DMS114 treated with DMSO at 0.1 percent for 48 hours (cell line): ENCODE measurements at regions not wholly inside any gene's neighbourhood (a gene's known extent, or its start where the extent isn't known, plus 50 kb on each side); places are given as distances from the start of the nearest gene placed in this dataset.
A peak's percentile ranks its signal among the peaks of the same experiment; 100 is the strongest.

Experiments used
- DNase-seq: peaks from one replicate; lab custom pipeline; 2025; ENCODE audit not compliant: unreplicated experiment; lab: John Stamatoyannopoulos, UW

- no peak for DNase-seq
These were observed 97.7 kb upstream of the IER5L start for GRCh38 chr9:129275626-129276247.

DNA sequence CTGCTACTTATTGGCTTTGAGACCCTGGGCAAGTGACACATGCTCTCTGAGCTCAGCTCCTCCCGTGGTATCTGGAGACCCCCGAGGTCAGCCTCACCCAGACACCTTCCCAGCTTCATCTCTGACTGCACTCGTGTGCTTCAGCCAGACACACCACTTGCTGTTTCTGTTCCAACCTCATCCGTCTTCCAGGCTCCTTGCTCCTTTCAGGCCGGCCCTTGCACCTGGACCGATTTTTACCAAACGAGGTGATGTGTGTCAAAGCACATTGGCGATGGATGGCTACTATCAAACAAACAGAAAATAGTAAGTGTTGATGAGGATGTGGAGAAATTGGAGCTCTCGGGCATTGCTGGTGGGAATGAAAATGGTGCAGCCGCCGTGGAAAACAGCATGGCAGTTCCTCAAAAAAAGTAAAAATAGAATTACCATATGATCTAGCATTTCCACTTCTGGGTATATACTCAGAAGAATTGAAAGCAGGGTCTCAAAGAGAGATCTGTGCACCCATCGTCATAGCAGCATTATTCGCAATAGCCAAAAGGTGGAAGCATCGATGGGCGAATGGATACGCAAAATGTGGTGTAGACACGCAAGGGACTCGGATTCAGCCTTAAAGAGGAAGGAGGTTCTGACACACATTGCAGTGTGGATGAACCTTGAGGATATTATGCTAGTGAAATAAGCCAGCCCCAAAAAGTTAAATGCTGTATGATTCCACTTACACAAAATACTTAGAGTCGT, 96.1 kb upstream of the IER5L start:
- DNase-seq, result no peak

DNA sequence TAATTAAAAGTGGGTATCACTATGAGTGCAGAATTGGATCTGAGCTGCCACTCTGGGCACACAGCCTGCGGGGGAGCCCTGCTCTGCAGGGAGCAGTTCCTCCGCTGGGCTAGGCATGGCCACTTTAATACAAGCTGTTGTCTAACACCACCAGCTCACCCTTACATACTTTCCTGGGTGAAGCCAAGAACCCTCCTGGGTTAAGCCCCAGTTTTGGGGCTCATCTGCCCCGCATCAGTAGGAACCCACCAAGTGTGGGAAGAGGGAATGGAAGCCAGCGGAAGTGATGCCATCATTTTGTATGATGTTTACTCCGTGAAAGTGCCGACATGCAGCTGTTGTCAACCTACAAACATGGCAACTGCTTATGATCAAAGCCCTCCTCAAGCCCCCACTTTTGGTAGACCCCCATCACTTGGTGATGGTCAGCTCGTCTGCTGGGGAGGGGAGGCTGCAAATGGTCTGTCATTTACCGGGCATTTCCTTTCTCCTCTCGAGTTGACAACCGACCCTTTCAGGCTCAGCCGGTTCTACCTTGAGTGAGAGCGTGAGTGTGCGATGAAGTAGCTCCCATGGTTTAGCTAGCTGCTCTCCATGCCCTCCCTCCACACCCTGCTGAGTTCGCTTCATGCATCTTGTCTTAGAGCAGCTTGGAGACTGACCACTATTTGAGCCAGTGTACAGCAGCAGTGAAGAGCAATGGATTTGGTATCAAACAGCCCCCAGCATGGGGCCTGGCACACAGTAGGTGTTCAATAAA, 95.3 kb upstream of the IER5L start:
- no peak for DNase-seq

DNA sequence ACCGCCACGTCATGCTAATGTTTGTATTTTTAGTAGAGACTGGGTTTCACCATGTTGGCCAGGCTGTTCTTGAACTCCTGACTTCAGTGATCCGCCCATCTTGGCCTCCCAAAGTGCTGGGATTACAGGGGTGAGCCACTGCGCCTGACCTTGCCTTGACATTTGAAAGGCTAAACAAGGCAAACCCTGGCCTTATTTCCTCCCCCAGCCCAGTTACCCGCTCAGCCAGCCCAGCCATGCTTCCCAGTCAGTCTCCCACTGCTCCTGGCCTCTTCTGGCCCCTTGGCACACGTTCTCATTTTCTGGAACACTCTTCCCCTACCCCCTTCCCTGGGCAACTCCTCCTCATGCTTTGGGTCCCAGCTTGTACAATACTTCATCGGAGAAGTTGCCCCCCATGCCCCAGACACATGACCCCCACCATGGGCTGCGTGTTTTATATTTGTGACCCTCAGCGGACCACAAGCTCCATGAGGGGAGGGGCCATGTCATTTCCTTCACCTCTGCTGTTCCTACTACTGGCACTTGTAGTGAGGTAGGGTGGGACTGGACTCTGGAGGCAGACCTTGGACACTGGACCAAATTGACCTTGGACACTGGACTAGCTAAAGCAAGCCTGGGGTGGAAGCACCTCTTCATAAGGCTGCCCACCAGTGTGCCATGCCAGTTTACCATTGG, 94.4 kb upstream of the IER5L start:
- no peak for DNase-seq

GRCh38 chr9:129270903-129271431, 92.9 kb upstream of the IER5L start:
- DNase-seq, result no peak

- no peak for DNase-seq
These were observed 92.1 kb upstream of the IER5L start for GRCh38 chr9:129270205-129270604.

DNA sequence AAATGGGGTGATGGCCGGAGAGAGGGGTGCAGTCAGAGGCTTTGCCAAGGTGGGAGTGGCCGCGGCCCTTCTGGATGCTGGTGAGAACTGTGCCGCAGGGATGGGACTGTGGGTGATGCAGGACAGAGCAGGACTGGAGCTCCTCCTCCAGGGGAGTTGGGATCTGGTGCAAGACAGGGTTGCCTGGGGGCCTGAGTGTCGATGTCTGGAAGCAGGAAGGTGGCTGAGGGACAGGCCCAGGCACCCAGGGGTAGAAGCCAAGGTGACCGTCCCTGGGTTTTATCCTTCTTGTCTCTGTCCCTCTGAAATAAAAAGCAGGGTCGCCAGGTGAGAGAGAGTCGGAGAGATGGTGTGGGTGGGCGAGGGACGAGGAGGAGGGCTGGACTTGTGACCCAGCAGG, 89.1 kb upstream of the IER5L start:
- DNase-seq, result no peak

DNA sequence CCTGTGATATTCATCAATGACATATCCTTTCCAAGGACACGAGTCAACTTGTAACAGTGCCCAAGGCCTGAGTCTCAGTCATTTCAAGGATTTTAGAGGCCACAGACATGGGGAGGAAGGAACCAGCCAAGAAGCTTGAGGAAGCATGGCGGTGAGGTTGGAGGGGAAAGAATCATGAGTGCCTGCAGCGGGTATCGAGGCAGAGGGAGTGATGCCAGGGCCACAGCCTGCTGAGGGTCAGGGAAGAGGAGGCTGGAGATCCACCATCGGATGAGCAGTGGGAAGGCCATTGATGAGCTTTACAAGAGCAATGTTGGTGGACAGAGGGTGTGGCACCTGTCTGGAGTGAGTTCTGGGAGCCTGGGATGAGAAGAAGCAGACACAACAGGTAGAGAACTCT, 88.5 kb upstream of the IER5L start:
- no peak for DNase-seq

- DNase-seq, result no peak
These were observed 86.3 kb upstream of the IER5L start for GRCh38 chr9:129264388-129264787.

- DNase-seq, result no peak
These were observed 85.8 kb upstream of the IER5L start for GRCh38 chr9:129263836-129264235.

DNA sequence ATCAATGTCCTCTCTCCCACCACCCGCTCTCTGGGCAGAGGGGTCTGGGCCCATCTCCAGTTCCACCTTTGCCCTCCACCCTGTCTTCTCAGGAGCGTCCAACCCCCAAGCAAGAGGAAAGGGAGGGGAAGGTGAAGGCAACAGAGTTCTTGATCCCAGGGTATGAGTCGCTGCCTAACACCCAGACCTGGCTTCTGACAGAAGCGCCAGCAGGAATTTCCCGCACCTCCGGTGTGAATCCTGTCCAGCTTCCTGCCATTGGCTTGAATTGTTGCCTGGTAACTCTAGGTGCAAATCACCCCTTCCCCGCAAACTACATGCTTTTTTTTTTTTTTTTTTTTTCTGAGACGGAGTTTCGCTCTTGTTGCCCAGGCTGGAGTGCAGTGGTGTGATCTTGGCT, 84.2 kb upstream of the IER5L start:
- DNase-seq, result no peak

DNA sequence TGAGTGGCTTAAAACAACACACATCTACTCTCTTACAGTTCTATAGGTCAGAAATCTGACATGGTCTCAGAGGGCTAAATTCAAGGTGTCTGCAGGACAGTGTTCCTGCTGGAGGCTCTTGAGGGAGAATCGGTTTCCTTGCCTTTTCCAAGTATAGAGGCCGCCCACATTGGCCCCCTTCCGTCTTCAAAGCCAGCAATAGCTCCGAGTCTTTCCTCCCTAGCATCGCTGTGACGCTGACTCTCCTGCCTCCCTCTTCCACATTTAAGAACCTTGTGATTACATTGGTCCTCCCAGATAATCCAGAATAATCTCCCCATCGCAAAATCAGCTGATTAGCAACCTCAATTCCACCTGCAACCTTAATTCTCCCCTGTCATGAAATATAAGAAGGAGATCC, 81.3 kb upstream of the IER5L start:
- DNase-seq, result no peak

- no peak for DNase-seq
These were observed 80.8 kb upstream of the IER5L start for GRCh38 chr9:129258823-129259301.

DNA sequence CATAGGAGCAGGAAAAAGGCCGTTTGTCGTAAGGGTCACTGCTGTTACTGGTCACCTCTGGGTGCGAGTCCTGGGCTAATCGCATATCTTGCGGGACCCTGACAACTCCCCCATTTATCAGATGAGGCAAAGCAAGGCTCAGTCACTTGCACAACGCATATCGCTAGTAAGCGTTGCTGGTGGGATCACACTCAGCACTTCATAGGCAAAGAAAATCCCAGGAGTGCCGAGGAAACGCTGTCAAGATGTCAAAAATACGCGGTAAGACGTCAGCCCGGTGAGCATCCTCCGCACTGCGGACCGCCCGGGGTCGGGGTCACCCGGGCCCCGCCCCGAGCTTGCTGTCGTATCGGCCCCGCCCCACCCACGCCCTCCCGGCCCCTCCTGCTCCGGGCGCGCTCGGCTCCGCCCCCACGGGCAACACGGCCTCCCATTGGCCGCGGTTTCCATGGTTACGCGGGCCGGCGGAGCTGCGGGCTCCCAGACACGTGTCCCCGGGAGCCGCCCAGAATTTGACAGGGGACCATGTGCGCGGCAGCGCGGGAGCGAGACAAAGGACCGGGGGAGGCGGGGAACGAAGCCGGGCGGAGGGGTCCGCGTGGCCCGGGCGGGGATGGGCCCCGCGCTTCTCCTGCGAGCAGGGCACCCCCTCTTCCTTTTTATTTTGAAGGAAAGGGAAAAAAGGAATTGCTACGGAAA, 80.2 kb upstream of the IER5L start:
- DNase-seq, result peak; percentile 68

DNA sequence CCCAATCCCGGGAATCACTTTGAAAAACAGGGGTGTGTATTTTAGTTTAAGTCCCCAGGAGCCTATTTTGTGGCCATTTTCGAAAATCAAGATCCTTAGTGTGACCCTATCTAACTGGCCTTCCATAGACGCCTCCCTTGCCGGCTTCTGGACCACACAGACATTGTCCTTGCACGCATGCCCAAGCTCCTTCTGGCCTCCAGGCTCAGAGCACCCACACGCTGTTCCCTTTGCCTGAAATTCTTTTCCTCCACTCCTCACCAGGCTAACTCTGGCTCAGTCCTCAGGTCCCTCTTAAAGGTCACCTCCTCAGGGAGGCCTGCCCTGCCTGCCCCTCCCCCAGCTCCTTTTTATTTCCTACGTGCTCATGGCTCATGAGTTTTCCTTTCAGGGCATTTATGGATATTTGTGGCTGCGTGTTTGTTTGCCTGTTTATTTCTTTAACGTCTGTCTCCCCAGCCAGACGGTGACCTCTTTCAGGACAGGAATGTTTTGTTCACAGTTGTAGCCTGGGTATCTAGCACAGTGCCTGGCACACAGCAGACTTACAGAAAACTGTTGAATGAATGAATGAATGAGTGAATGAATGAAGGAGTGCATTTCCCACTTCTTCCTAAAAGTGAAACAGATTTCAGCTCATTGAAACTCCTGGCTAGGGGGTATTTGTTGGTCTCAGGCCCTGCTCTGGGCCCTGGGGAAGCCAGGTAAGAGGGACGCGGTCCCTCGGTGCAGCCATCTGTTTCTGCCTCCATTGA, 79.1 kb upstream of the IER5L start:
- no peak for DNase-seq

- no peak for DNase-seq
These were observed 76.7 kb upstream of the IER5L start for GRCh38 chr9:129254566-129255287.

GRCh38 chr9:129253803-129254381, 75.8 kb upstream of the IER5L start:
- no peak for DNase-seq

- DNase-seq, result no peak
These were observed 75.1 kb upstream of the IER5L start for GRCh38 chr9:129252937-129253802.
